ENCODE measurements at regions not wholly inside any gene's neighbourhood (a gene's known extent, or its start where the extent isn't known, plus 50 kb on each side); places are given as distances from the start of the nearest gene placed in this dataset.
"Not testable (repeated sequence)": the region's sequence is repeated elsewhere in the genome, so short reads cannot be mapped to it uniquely, and the experiment has no call there.

DNA sequence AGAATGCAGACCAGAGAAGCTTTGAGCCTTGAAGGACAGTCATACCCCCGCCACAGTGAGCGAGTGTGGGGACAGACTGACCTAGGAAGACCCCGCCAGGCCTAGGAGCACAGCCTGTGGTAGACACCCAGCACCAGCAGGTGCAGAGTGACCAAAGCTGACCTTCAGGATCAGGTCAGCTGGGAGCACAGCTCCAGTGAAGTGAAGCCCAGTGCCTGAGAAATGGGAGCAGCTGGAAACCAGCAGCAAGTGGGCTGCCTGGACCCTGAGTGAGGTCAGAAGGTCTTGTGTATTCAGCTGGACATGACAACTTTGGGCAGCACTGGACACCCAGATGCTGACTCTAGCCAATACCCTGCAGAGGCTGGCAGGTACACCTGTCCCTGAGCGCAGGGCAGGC is 268.9 kb downstream of the TEX29 start:
- WGBS, 2 donors, result 59 to 80% methylated on average over 3 to 4 of the region's 4 CpGs

DNA sequence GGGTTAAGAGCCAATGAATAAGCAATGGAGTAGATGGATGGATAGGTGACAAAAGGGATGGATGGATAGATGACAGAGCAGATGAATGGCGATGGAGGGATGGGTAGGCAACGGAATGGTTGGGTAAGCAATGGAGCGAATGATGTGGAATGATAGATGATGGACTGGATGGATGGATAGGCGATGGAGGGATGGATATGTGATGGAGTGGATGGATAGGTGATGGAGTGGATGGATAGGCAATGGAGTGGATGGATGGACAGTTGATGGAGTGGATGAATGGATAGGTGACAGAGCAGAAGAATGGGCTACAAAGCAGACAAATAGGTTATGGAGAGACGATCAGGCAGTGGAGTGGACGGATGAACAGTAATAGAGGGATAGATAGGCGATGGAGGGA is 269.6 kb downstream of the TEX29 start:
- intact Hi-C loops (cut with DNase I; ENCODE audit: low total_unique reads), result no loop called here
- TF ChIP-seq, protein P1, sequence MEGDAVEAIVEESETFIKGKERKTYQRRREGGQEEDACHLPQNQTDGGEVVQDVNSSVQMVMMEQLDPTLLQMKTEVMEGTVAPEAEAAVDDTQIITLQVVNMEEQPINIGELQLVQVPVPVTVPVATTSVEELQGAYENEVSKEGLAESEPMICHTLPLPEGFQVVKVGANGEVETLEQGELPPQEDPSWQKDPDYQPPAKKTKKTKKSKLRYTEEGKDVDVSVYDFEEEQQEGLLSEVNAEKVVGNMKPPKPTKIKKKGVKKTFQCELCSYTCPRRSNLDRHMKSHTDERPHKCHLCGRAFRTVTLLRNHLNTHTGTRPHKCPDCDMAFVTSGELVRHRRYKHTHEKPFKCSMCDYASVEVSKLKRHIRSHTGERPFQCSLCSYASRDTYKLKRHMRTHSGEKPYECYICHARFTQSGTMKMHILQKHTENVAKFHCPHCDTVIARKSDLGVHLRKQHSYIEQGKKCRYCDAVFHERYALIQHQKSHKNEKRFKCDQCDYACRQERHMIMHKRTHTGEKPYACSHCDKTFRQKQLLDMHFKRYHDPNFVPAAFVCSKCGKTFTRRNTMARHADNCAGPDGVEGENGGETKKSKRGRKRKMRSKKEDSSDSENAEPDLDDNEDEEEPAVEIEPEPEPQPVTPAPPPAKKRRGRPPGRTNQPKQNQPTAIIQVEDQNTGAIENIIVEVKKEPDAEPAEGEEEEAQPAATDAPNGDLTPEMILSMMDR (IDR thresholded peaks at IDR 0.05), result no peak
- TF ChIP-seq POLR2A (IDR thresholded peaks at IDR 0.05), result no peak
- WGBS, 2 donors, result 93 to 94% methylated on average over 7 of the region's 7 CpGs
- peak in 1 of 2 donors; percentile 5 for DNase-seq (ENCODE audit: low spot score in 2 of 2)
- no peak overlapping the region for H3K4me3 ChIP-seq (ENCODE audit: low read depth, poor library complexity, severe bottlenecking)

More for the DNA sequence above, 268.9 kb downstream of the TEX29 start:
- H3K4me3 ChIP-seq (ENCODE audit: low read depth, poor library complexity, severe bottlenecking), result no peak overlapping the region
- TF ChIP-seq POLR2A (IDR thresholded peaks at IDR 0.05), result no peak
- TF ChIP-seq, protein P1 (IDR thresholded peaks at IDR 0.05), result no peak
- intact Hi-C loops (cut with DNase I; ENCODE audit: low total_unique reads), result no loop called here
- peak in 1 of 2 donors; percentile 73 for DNase-seq (ENCODE audit: low spot score in 2 of 2)

DNA sequence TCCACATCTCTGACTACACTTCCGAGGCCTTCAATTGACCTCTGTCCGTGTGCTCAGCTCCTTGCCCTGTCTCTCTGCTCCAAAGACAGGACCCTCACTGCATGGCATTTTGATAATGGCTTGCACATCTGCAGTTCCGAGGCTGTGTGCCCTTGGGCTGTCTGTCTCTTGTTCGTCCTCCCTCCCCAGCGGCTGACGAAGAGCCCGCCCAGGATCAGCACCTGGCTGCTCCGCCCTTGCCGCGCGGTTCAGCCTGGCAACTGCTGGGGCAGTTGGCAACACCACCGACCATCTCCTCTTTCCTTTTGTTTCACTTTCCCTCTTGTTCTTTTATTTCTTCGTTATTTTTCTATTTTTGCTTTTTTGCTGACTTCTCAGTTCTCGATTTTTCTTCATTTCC is 270.4 kb downstream of the TEX29 start:
- TF ChIP-seq, protein P1 (IDR thresholded peaks at IDR 0.05), result no peak
- no peak for TF ChIP-seq POLR2A (IDR thresholded peaks at IDR 0.05)
- H3K4me3 ChIP-seq (ENCODE audit: low read depth, poor library complexity, severe bottlenecking), result no peak overlapping the region
- peak in 1 of 2 donors; percentile 31 for DNase-seq (ENCODE audit: low spot score in 2 of 2)
- intact Hi-C loops (cut with DNase I; ENCODE audit: low total_unique reads), result no loop called here
- WGBS, 2 donors, result 68 to 73% methylated on average over 14 of the region's 14 CpGs

DNA sequence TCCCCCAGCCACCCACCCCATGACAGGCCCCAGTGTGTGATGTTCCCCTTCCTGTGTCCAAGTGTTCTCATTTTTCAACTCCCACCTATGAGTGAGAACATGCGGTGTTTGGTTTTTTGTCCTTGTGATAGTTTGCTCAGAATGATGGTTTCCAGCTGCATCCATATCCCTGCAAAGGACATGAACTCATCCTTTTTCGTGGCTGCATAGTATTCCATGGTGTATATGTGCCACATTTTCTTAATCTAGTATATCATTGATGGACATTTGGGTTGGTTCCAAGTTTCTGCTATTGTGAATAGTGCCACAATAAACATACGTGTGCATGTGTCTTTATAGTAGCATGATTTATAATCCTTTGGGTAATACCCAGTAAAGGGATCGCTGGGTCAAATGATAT is 273.0 kb downstream of the TEX29 start:
- DNase-seq (ENCODE audit: low spot score in 2 of 2); intact Hi-C loops (cut with DNase I; ENCODE audit: low total_unique reads); H3K4me3 ChIP-seq (ENCODE audit: low read depth, poor library complexity, severe bottlenecking): not testable (repeated sequence)
- WGBS, 2 donors, result 86 to 92% methylated on average over 4 of the region's 4 CpGs

DNA sequence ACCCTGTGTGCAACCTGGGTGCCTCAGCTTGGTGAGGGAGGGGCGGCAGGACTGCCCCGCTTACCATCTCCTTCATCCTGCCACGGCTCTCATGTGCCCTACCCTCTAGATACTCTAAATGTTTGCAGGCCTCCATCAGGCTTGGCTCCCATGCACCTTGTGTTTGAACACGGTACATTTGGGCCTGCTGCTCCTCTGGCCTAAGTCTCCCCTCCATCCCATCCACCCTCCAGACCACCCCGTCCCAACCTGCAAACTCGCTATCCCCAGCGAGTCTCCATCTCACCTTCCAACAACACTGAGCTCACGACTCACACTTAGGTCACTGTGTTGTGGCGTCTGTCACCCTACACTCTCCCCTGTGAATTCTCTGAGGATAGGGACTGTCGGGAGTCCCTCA is 274.2 kb downstream of the TEX29 start:
- no peak overlapping the region for H3K4me3 ChIP-seq (ENCODE audit: low read depth, poor library complexity, severe bottlenecking)
- DNase-seq (ENCODE audit: low spot score in 2 of 2), result peak in 1 of 2 donors; percentile 64
- whole genome bisulfite sequencing, 2 donors, result 88 to 93% methylated on average over 10 of the region's 10 CpGs
- intact Hi-C loops (cut with DNase I; ENCODE audit: low total_unique reads), result no loop called here
- no peak for TF ChIP-seq POLR2A (IDR thresholded peaks at IDR 0.05)
- TF ChIP-seq, protein P1 (IDR thresholded peaks at IDR 0.05), result no peak

DNA sequence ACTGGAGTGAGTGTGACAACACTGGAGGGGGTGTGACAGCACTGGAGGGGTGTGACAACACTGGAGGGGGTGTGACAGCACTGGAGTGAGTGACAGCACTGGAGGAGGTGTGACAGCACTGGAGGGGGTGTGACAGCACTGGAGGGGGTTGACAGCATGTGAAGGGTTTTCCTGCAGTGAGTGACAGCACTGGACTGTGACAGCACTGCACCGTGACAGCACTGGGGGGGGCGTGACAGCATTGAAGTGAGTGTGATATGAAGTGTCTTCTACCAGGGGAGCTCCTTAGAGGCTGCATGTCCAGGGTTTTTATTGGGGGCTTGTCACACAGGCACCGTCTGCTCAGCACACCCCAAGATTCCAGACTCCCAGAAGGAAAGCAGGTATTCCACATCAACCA is 274.8 kb downstream of the TEX29 start:
- no peak overlapping the region for H3K4me3 ChIP-seq (ENCODE audit: low read depth, poor library complexity, severe bottlenecking)
- TF ChIP-seq, protein P1 (IDR thresholded peaks at IDR 0.05), result no peak
- TF ChIP-seq POLR2A (IDR thresholded peaks at IDR 0.05), result no peak
- 78 to 80% methylated on average over 3 of the region's 3 CpGs for WGBS, 2 donors
- peak in 1 of 2 donors; percentile 68 for DNase-seq (ENCODE audit: low spot score in 2 of 2)
- intact Hi-C loops (cut with DNase I; ENCODE audit: low total_unique reads), result no loop called here
